ENCODE measurements at regions not wholly inside any gene's neighbourhood (a gene's known extent, or its start where the extent isn't known, plus 50 kb on each side); places are given as distances from the start of the nearest gene placed in this dataset.

GRCh38 chr14:75340921-75341320 is 62.3 kb downstream of the FOS start:
- Histone ChIP-seq H3K4me3 (no peak overlapping the region), H3K9me3 (no peaks in the 10 kb centered on the region), H3K27ac (peak overlapping the region; percentile 64 to 70), H3K36me3 (no peaks in the 10 kb centered on the region), H3K4me1 (peaks cover 0 to 45% (median 15%) of the 10 kb centered on the region in 4 donors), H3K27me3 (no peaks in the 10 kb centered on the region)
- intact Hi-C loops (cut with DNase I; ENCODE audit: low total_unique reads) = no loop called here
- DNase-seq = peak; percentile 94 to 95
- no peak for TF ChIP-seq CTCF (IDR thresholded peaks at IDR 0.05)

GRCh38 chr14:75341620-75342019 is 63.0 kb downstream of the FOS start:
- Histone ChIP-seq H3K4me3 (no peak overlapping the region), H3K27me3 (no peaks in the 10 kb centered on the region), H3K4me1 (peaks cover 0 to 45% (median 15%) of the 10 kb centered on the region in 4 donors), H3K9me3 (no peaks in the 10 kb centered on the region), H3K27ac (peak overlapping the region; percentile 17 to 70), H3K36me3 (no peaks in the 10 kb centered on the region)
- no peak for DNase-seq
- TF ChIP-seq CTCF (IDR thresholded peaks at IDR 0.05) = no peak
- intact Hi-C loops (cut with DNase I; ENCODE audit: low total_unique reads) = no loop called here

GRCh38 chr14:75342762-75343599 is 64.4 kb downstream of the FOS start:
- H3K27me3 ChIP-seq = no peaks in the 10 kb centered on the region
- intact Hi-C loops (cut with DNase I; ENCODE audit: low total_unique reads) = no loop called here
- no peak overlapping the region for H3K27ac ChIP-seq
- no peak for DNase-seq
- no peak overlapping the region for H3K4me3 ChIP-seq
- H3K36me3 ChIP-seq = no peaks in the 10 kb centered on the region
- TF ChIP-seq CTCF (IDR thresholded peaks at IDR 0.05) = no peak
- no peaks in the 10 kb centered on the region for H3K9me3 ChIP-seq
- H3K4me1 ChIP-seq = peaks cover 0 to 45% (median 15%) of the 10 kb centered on the region in 4 donors

GRCh38 chr14:75343911-75344310 is 65.3 kb downstream of the FOS start:
- Histone ChIP-seq H3K27me3 (no peaks in the 10 kb centered on the region), H3K9me3 (no peaks in the 10 kb centered on the region), H3K36me3 (no peaks in the 10 kb centered on the region), H3K4me3 (no peak overlapping the region), H3K4me1 (peaks cover 0 to 45% (median 15%) of the 10 kb centered on the region in 4 donors), H3K27ac (no peak overlapping the region)
- intact Hi-C loops (cut with DNase I; ENCODE audit: low total_unique reads) = no loop called here
- TF ChIP-seq CTCF (IDR thresholded peaks at IDR 0.05) = no peak
- DNase-seq = no peak

GRCh38 chr14:75344411-75344810 is 65.8 kb downstream of the FOS start:
- Histone ChIP-seq H3K27ac (no peak overlapping the region), H3K27me3 (no peaks in the 10 kb centered on the region), H3K4me3 (no peak overlapping the region), H3K4me1 (peaks cover 0 to 42% (median 13%) of the 10 kb centered on the region in 4 donors), H3K9me3 (no peaks in the 10 kb centered on the region), H3K36me3 (no peaks in the 10 kb centered on the region)
- DNase-seq = no peak
- intact Hi-C loops (cut with DNase I; ENCODE audit: low total_unique reads) = no loop called here
- TF ChIP-seq CTCF (IDR thresholded peaks at IDR 0.05) = no peak
